K562 (cell line): ENCODE measurements at regions not wholly inside any gene's neighbourhood (a gene's known extent, or its start where the extent isn't known, plus 50 kb on each side); places are given as distances from the start of the nearest gene placed in this dataset.

Source experiments
- HDGF ChIP-seq: fragments of 450-650 bp; IDR thresholded peaks from 2 replicates; pipeline ENCODE4 v1.6.1; 2016
- ZNF175 ChIP-seq: fragments of 200-800 bp; sonication (Bioruptor generic); IDR thresholded peaks from 2 replicates; pipeline ENCODE4 v1.6.1; 2016; ENCODE audit warnings: low read depth, mild to moderate bottlenecking, missing genetic modification characterization, missing compliant biosample characterization
- ZNF696 ChIP-seq: fragments of 250-450 bp; sonication (Bioruptor Pico); conservative IDR thresholded peaks from 2 replicates; pipeline ENCODE4 v1.4.0; 2020; ENCODE audit warnings: mild to moderate bottlenecking, moderate library complexity
- TF ChIP-seq, protein P1 (sequence below): sonication (generic); formaldehyde crosslinking; IDR thresholded peaks from 2 replicates; pipeline ENCODE4 v1.8.0; 2022; ENCODE audit warnings: mild to moderate bottlenecking, missing genetic modification reagents, borderline replicate concordance
- TF ChIP-seq, protein P2 (sequence below), 3 experiments: IDR thresholded peaks in 2 of 3; conservative IDR thresholded peaks in 1 of 3; 2 replicates each; pipeline ENCODE4 v1.5.1; 2011 to 2012; ENCODE audit warnings: low read length in 3 of 3, mild to moderate bottlenecking in 3 of 3, control low read depth in 2 of 3, improper control_type of control experiment in 1 of 3, inconsistent platforms in 1 of 3, low read depth in 1 of 3, mixed read lengths in 1 of 3, moderate library complexity in 1 of 3; ENCODE audit not compliant: insufficient read depth in 2 of 3

DNA sequence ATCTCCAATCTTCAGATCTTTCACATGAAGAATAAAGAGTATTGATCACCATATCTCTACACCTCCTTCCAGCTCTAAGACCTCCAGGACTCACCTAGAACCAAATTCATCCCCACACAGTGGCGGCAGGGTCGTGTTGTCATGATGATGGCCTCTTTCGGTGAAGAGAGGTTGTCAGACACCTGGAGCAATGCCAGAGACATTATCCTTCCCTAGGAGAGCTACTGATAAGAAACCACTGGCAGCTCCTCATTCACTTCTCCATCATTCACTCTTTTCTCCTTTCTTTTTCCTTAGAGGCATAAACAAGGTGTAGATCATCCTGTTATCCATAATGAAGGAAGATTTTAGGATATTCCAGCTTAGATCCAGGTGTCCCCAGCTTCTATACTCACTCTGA, 197.9 kb upstream of the TNP1 start:
- TF ChIP-seq, protein P1, sequence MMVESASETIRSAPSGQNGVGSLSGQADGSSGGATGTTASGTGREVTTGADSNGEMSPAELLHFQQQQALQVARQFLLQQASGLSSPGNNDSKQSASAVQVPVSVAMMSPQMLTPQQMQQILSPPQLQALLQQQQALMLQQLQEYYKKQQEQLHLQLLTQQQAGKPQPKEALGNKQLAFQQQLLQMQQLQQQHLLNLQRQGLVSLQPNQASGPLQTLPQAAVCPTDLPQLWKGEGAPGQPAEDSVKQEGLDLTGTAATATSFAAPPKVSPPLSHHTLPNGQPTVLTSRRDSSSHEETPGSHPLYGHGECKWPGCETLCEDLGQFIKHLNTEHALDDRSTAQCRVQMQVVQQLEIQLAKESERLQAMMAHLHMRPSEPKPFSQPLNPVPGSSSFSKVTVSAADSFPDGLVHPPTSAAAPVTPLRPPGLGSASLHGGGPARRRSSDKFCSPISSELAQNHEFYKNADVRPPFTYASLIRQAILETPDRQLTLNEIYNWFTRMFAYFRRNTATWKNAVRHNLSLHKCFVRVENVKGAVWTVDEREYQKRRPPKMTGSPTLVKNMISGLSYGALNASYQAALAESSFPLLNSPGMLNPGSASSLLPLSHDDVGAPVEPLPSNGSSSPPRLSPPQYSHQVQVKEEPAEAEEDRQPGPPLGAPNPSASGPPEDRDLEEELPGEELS: no peak
- TF ChIP-seq, protein P2, sequence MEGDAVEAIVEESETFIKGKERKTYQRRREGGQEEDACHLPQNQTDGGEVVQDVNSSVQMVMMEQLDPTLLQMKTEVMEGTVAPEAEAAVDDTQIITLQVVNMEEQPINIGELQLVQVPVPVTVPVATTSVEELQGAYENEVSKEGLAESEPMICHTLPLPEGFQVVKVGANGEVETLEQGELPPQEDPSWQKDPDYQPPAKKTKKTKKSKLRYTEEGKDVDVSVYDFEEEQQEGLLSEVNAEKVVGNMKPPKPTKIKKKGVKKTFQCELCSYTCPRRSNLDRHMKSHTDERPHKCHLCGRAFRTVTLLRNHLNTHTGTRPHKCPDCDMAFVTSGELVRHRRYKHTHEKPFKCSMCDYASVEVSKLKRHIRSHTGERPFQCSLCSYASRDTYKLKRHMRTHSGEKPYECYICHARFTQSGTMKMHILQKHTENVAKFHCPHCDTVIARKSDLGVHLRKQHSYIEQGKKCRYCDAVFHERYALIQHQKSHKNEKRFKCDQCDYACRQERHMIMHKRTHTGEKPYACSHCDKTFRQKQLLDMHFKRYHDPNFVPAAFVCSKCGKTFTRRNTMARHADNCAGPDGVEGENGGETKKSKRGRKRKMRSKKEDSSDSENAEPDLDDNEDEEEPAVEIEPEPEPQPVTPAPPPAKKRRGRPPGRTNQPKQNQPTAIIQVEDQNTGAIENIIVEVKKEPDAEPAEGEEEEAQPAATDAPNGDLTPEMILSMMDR (IDR thresholded peaks at IDR 0.05 in 2 of 3, conservative IDR thresholded peaks at IDR 0.05 in 1 of 3; ENCODE audit: insufficient read depth in 2 of 3, low read depth in 1 of 3, low read length in 3 of 3): no peak
- no peak for TF ChIP-seq HDGF
- no peak for TF ChIP-seq ZNF175 (CRISPR knock-in tag)
- no peak for TF ChIP-seq ZNF696 (CRISPR knock-in tag)
